ENCODE measurements at regions not wholly inside any gene's neighbourhood (a gene's known extent, or its start where the extent isn't known, plus 50 kb on each side); places are given as distances from the start of the nearest gene placed in this dataset.

DNA sequence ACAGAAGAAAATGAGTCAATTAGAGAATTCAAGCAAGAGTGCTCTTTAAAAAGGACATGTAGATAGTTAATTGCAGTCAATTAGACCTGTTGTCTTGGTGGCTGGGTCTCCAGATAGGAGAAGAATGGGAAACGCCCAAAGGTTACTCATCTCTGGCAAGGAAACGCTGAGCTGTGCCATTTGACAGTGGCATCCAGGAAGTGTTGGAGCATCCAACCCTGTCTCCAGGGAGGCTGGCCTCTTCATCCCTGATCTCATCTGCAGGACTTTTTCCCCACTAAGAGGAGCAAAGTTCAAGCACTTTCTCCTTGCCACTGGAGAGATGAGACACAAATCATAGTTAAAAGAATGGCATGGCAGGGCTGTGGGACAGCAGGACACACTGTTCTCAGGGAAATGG, 111.7 kb upstream of the MSX2 start:
- H3K4me1 ChIP-seq (ENCODE audit: control insufficient read depth in 2 of 2, insufficient read depth in 2 of 2, low read length in 1 of 2) = peaks cover 0 to 15% of the 10 kb centered on the region in 2 donors
- H3K4me3 ChIP-seq (ENCODE audit: low read depth in 1 of 2, low read length in 2 of 2) = no peak overlapping the region
- H3K36me3 ChIP-seq (ENCODE audit: control insufficient read depth in 2 of 2, insufficient read depth in 2 of 2, low read length in 1 of 2) = no peaks in the 10 kb centered on the region
- H3K9me3 ChIP-seq (ENCODE audit: control insufficient read depth in 2 of 2, insufficient read depth in 1 of 2, low read depth in 1 of 2, low read length in 1 of 2) = no peaks in the 10 kb centered on the region
- no peaks in the 10 kb centered on the region for H3K27me3 ChIP-seq (ENCODE audit: control insufficient read depth in 1 of 2, insufficient read depth in 2 of 2, low read length in 2 of 2)
- 50 to 53% methylated on average over 2 of the region's 2 CpGs for WGBS, 2 donors
- H3K27ac ChIP-seq (ENCODE audit: low read depth in 2 of 2, low read length in 1 of 2) = no peak overlapping the region

DNA sequence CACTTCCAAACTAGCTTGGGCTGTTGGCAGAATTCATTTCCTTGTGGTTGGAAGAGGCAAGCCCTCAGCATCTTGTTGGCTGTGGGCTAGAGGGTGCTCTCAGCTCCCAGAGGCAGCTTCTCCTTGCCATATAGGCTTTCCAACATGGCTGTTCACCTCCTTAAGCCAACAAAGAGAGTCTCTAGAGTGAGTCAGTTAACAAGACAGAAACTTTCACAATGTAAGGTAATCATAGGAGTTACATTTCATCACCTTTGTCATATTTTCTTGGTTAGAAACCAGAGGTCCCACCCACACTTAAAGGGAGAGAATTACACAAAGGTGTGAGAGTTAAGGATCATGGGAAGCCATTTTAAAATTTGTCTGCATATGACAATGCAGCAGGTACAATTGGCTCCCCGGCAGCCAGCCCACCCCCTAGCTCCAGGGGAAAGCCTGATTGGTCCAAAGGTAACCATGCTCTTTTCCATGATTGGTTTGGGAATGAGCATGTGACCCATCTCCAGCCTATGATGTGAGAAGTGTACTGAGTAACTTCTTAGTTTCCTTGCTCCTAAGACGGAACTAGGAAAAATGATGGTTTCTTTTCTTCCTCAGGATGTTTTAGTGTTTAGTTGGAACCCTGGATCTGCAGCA, 109.8 kb upstream of the MSX2 start:
- Histone ChIP-seq H3K27ac (ENCODE audit: low read depth in 2 of 2, low read length in 1 of 2) (no peak overlapping the region), H3K9me3 (ENCODE audit: control insufficient read depth in 2 of 2, insufficient read depth in 1 of 2, low read depth in 1 of 2, low read length in 1 of 2) (no peaks in the 10 kb centered on the region), H3K27me3 (ENCODE audit: control insufficient read depth in 1 of 2, insufficient read depth in 2 of 2, low read length in 2 of 2) (peaks cover 0 to 5% of the 10 kb centered on the region in 2 donors), H3K4me3 (ENCODE audit: low read depth in 1 of 2, low read length in 2 of 2) (no peak overlapping the region), H3K4me1 (ENCODE audit: control insufficient read depth in 2 of 2, insufficient read depth in 2 of 2, low read length in 1 of 2) (peaks cover 0 to 3% of the 10 kb centered on the region in 2 donors), H3K36me3 (ENCODE audit: control insufficient read depth in 2 of 2, insufficient read depth in 2 of 2, low read length in 1 of 2) (no peaks in the 10 kb centered on the region)
- WGBS, 2 donors = 93 to 94% methylated on average over 2 of the region's 2 CpGs

DNA sequence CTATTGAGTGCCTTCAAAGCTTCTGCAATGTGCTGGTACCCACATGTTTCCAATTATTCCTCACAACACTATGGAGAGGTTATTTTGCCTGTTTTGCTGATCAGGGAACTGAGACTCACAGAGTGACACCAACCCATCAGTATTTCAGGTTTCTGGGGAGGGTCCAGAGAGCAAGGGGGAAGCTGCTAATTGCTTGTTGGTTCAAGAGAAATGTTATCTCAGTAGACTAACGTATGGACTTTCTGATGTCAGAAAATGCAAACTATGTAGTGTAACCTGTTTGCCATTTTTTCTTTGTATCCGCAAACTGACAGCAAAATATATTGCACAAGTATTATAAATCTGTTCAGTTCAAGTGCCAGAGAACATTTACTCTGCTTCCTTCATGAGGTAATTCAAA, 108.3 kb upstream of the MSX2 start:
- peaks cover 0 to 5% of the 10 kb centered on the region in 2 donors for H3K27me3 ChIP-seq (ENCODE audit: control insufficient read depth in 1 of 2, insufficient read depth in 2 of 2, low read length in 2 of 2)
- no peak overlapping the region for H3K27ac ChIP-seq (ENCODE audit: low read depth in 2 of 2, low read length in 1 of 2)
- no peaks in the 10 kb centered on the region for H3K9me3 ChIP-seq (ENCODE audit: control insufficient read depth in 2 of 2, insufficient read depth in 1 of 2, low read depth in 1 of 2, low read length in 1 of 2)
- H3K4me3 ChIP-seq (ENCODE audit: low read depth in 1 of 2, low read length in 2 of 2) = no peak overlapping the region
- WGBS, 2 donors = 50 to 51% methylated on average over 2 of the region's 2 CpGs
- H3K4me1 ChIP-seq (ENCODE audit: control insufficient read depth in 2 of 2, insufficient read depth in 2 of 2, low read length in 1 of 2) = peaks cover 0 to 3% of the 10 kb centered on the region in 2 donors
- H3K36me3 ChIP-seq (ENCODE audit: control insufficient read depth in 2 of 2, insufficient read depth in 2 of 2, low read length in 1 of 2) = no peaks in the 10 kb centered on the region

DNA sequence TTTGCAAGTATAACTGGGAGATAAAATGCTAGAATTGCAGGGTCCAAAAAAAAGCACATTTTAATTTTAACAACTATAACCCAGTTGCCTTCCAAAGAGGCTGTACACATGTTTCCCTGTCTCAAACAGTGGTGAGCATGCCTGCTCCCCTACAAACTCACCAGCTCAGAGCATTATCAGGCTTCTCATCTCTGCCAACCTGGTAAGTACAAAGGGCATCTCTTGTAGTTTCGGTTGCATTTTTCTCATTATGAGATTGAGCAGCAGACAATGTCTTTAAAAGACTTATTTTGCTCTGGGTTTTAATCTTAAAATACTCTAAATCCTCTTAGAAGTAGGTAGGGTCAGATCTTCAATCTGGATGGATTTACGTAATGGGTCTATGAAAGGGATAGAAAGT, 107.1 kb upstream of the MSX2 start:
- H3K27ac ChIP-seq (ENCODE audit: low read depth in 2 of 2, low read length in 1 of 2) = no peak overlapping the region
- no peaks in the 10 kb centered on the region for H3K36me3 ChIP-seq (ENCODE audit: control insufficient read depth in 2 of 2, insufficient read depth in 2 of 2, low read length in 1 of 2)
- 85 to 95% methylated on average over 2 of the region's 2 CpGs for WGBS, 2 donors
- H3K4me3 ChIP-seq (ENCODE audit: low read depth in 1 of 2, low read length in 2 of 2) = no peak overlapping the region
- H3K9me3 ChIP-seq (ENCODE audit: control insufficient read depth in 2 of 2, insufficient read depth in 1 of 2, low read depth in 1 of 2, low read length in 1 of 2) = no peaks in the 10 kb centered on the region
- no peaks in the 10 kb centered on the region for H3K4me1 ChIP-seq (ENCODE audit: control insufficient read depth in 2 of 2, insufficient read depth in 2 of 2, low read length in 1 of 2)
- peaks cover 0 to 5% of the 10 kb centered on the region in 2 donors for H3K27me3 ChIP-seq (ENCODE audit: control insufficient read depth in 1 of 2, insufficient read depth in 2 of 2, low read length in 2 of 2)

DNA sequence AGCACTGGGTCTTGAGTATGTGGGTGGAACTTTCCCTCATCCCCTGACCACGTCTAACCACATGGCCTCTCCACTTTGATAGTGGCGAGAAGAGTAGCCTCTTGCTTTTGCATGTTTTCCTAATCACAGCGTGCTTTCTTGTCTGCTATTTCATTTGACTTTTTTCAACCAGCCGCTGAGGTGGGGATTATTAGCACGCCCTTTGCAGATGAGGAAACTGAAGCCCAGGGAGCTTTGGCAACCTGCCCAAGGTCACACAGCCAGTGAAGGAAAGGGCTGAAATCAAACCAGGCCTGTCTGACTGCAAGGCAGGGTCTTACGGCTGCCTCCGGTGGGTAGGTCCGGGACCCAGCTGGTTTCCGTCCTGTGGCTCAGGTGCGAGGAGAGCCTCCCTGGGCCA, 106.5 kb upstream of the MSX2 start:
- Histone ChIP-seq H3K9me3 (ENCODE audit: control insufficient read depth in 2 of 2, insufficient read depth in 1 of 2, low read depth in 1 of 2, low read length in 1 of 2) (no peaks in the 10 kb centered on the region), H3K27me3 (ENCODE audit: control insufficient read depth in 1 of 2, insufficient read depth in 2 of 2, low read length in 2 of 2) (peaks cover 0 to 5% of the 10 kb centered on the region in 2 donors), H3K27ac (ENCODE audit: low read depth in 2 of 2, low read length in 1 of 2) (no peak overlapping the region), H3K4me1 (ENCODE audit: control insufficient read depth in 2 of 2, insufficient read depth in 2 of 2, low read length in 1 of 2) (no peaks in the 10 kb centered on the region), H3K4me3 (ENCODE audit: low read depth in 1 of 2, low read length in 2 of 2) (no peak overlapping the region), H3K36me3 (ENCODE audit: control insufficient read depth in 2 of 2, insufficient read depth in 2 of 2, low read length in 1 of 2) (no peaks in the 10 kb centered on the region)
- 76 to 81% methylated on average over 10 of the region's 10 CpGs for WGBS, 2 donors

DNA sequence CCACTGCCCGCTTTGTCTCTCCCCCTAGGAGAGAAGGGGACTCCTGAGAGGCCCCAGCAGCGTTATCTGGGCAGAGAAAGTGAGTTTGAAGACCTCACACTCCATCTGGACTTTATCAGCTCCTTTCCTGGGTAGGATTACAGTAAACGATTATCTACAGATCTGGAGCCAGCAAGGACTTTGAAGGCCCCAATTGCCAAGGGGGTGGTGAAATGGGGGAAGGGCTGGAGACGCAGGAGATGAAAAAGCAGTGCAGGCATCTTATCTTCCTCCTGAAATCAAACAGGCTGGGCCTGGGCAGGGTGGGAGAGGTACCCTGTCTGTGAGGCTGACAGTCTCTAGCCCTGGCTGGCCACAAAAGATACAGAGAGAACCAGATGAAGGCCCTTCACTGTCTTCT, 105.8 kb upstream of the MSX2 start:
- Histone ChIP-seq H3K9me3 (ENCODE audit: control insufficient read depth in 2 of 2, insufficient read depth in 1 of 2, low read depth in 1 of 2, low read length in 1 of 2) (no peaks in the 10 kb centered on the region), H3K27me3 (ENCODE audit: control insufficient read depth in 1 of 2, insufficient read depth in 2 of 2, low read length in 2 of 2) (peaks cover 0 to 5% of the 10 kb centered on the region in 2 donors), H3K4me3 (ENCODE audit: low read depth in 1 of 2, low read length in 2 of 2) (no peak overlapping the region), H3K36me3 (ENCODE audit: control insufficient read depth in 2 of 2, insufficient read depth in 2 of 2, low read length in 1 of 2) (no peaks in the 10 kb centered on the region), H3K27ac (ENCODE audit: low read depth in 2 of 2, low read length in 1 of 2) (no peak overlapping the region), H3K4me1 (ENCODE audit: control insufficient read depth in 2 of 2, insufficient read depth in 2 of 2, low read length in 1 of 2) (no peaks in the 10 kb centered on the region)
- 57 to 66% methylated on average over 4 of the region's 4 CpGs for WGBS, 2 donors

DNA sequence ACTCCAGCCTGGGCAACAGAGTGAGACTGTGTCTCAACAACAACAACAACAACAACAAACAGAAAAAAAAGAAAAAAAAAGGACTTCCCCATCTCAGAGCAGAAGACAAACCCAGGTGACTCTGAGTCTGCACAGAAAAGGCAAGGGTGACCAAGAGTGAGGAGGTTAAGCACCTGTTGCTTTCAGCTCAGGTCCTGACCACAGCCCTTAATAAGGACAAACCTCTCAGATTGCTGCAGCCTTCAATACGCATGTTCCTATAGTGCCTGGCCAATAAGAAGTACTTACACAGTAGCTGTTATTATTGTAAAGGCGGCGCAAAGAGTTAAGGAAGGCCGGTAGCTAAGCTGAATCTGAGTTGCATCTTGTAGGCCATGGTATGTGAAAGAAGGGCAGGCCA, 102.3 kb upstream of the MSX2 start:
- H3K4me3 ChIP-seq (ENCODE audit: low read depth in 1 of 2, low read length in 2 of 2) = no peak overlapping the region
- no peaks in the 10 kb centered on the region for H3K36me3 ChIP-seq (ENCODE audit: control insufficient read depth in 2 of 2, insufficient read depth in 2 of 2, low read length in 1 of 2)
- peaks cover 0 to 9% of the 10 kb centered on the region in 2 donors for H3K27me3 ChIP-seq (ENCODE audit: control insufficient read depth in 1 of 2, insufficient read depth in 2 of 2, low read length in 2 of 2)
- no peaks in the 10 kb centered on the region for H3K4me1 ChIP-seq (ENCODE audit: control insufficient read depth in 2 of 2, insufficient read depth in 2 of 2, low read length in 1 of 2)
- no peaks in the 10 kb centered on the region for H3K9me3 ChIP-seq (ENCODE audit: control insufficient read depth in 2 of 2, insufficient read depth in 1 of 2, low read depth in 1 of 2, low read length in 1 of 2)
- no peak overlapping the region for H3K27ac ChIP-seq (ENCODE audit: low read depth in 2 of 2, low read length in 1 of 2)
- 94 to 95% methylated on average over 4 of the region's 4 CpGs for WGBS, 2 donors

DNA sequence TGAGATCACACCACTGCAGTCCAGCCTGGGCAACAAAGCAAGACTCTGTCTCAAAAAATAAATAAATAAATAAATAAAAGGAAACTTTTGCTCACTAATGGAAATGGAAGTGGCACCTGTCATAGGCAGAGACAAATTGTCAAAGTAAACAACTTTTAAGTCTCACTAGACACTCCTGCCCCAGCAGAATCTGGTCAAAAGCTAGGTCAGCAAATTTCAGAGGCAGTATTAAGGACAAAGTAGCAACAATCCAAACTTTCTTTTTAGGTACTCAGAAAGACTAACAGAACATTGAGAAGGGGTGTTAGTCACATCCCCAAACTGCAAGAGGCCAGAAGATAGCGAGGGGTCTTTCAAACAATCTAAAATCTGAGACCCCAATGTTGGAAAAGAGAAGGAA, 101.4 kb upstream of the MSX2 start:
- Histone ChIP-seq H3K27ac (ENCODE audit: low read depth in 2 of 2, low read length in 1 of 2) (no peak overlapping the region), H3K4me1 (ENCODE audit: control insufficient read depth in 2 of 2, insufficient read depth in 2 of 2, low read length in 1 of 2) (no peaks in the 10 kb centered on the region), H3K36me3 (ENCODE audit: control insufficient read depth in 2 of 2, insufficient read depth in 2 of 2, low read length in 1 of 2) (no peaks in the 10 kb centered on the region), H3K4me3 (ENCODE audit: low read depth in 1 of 2, low read length in 2 of 2) (no peak overlapping the region), H3K9me3 (ENCODE audit: control insufficient read depth in 2 of 2, insufficient read depth in 1 of 2, low read depth in 1 of 2, low read length in 1 of 2) (no peaks in the 10 kb centered on the region), H3K27me3 (ENCODE audit: control insufficient read depth in 1 of 2, insufficient read depth in 2 of 2, low read length in 2 of 2) (peaks cover 0 to 9% of the 10 kb centered on the region in 2 donors)
- 85 to 86% methylated on average over 1 of the region's 1 CpG for WGBS, 2 donors

DNA sequence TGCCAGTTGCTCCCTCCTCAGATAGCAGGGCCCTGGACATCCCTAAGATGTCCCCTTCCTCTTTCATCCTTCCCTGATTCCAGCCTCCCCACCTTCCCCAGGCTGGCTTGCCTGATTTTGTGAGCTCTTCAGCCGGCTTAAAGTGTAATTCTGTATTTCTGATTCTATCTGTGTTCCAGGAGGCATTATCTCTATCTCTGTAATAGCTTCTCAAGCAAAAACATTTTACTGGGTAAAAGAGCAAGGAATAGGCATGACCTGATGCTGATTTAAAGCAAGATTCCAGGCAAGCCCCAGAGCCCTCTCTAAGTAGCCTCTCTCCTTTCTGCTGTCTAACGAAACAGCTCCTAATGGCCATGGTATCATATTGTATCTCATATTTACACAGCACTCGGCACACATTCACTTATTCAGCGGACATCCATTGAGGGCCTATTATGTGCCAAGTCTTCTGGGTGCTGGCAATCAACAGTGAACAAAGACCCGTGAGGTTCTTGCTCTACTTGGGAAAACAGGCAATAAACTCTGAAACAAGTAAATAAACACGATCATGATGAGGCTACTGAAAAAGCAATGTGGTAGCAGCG, 100.9 kb upstream of the MSX2 start:
- no peaks in the 10 kb centered on the region for H3K36me3 ChIP-seq (ENCODE audit: control insufficient read depth in 2 of 2, insufficient read depth in 2 of 2, low read length in 1 of 2)
- H3K4me3 ChIP-seq (ENCODE audit: low read depth in 1 of 2, low read length in 2 of 2) = no peak overlapping the region
- no peaks in the 10 kb centered on the region for H3K9me3 ChIP-seq (ENCODE audit: control insufficient read depth in 2 of 2, insufficient read depth in 1 of 2, low read depth in 1 of 2, low read length in 1 of 2)
- H3K27me3 ChIP-seq (ENCODE audit: control insufficient read depth in 1 of 2, insufficient read depth in 2 of 2, low read length in 2 of 2) = peaks cover 0 to 9% of the 10 kb centered on the region in 2 donors
- H3K27ac ChIP-seq (ENCODE audit: low read depth in 2 of 2, low read length in 1 of 2) = no peak overlapping the region
- no peaks in the 10 kb centered on the region for H3K4me1 ChIP-seq (ENCODE audit: control insufficient read depth in 2 of 2, insufficient read depth in 2 of 2, low read length in 1 of 2)
- 74 to 84% methylated on average over 7 of the region's 7 CpGs for WGBS, 2 donors
